ENCODE measurements at regions not wholly inside any gene's neighbourhood (a gene's known extent, or its start where the extent isn't known, plus 50 kb on each side); places are given as distances from the start of the nearest gene placed in this dataset.

- no peak overlapping the region for H3K4me3 ChIP-seq (replicated peaks in 1 of 2; ENCODE audit: low read depth in 2 of 2, low read length in 2 of 2)
- no peak for DNase-seq (ENCODE audit: low read depth in 2 of 2)
- TF ChIP-seq CTCF (IDR thresholded peaks at IDR 0.05; ENCODE audit: low read depth, low read length) = no peak
These were observed 693.2 kb upstream of the SLC8A1 start for GRCh38 chr2:41145066-41145465.

GRCh38 chr2:41149054-41149453 lies 697.2 kb upstream of the SLC8A1 start:
- H3K4me3 ChIP-seq (replicated peaks in 1 of 2; ENCODE audit: low read depth in 2 of 2, low read length in 2 of 2) = no peak overlapping the region
- DNase-seq (ENCODE audit: low read depth in 2 of 2) = no peak
- no peak for TF ChIP-seq CTCF (IDR thresholded peaks at IDR 0.05; ENCODE audit: low read depth, low read length)

GRCh38 chr2:41151746-41152145 lies 699.9 kb upstream of the SLC8A1 start:
- peak in 1 of 2 donors; percentile 55 for DNase-seq (ENCODE audit: low read depth in 2 of 2)
- H3K4me3 ChIP-seq (replicated peaks in 1 of 2; ENCODE audit: low read depth in 2 of 2, low read length in 2 of 2) = no peak overlapping the region
- no peak for TF ChIP-seq CTCF (IDR thresholded peaks at IDR 0.05; ENCODE audit: low read depth, low read length)

GRCh38 chr2:41152318-41152717 lies 700.4 kb upstream of the SLC8A1 start:
- H3K4me3 ChIP-seq (replicated peaks in 1 of 2; ENCODE audit: low read depth in 2 of 2, low read length in 2 of 2) = no peak overlapping the region
- TF ChIP-seq CTCF (IDR thresholded peaks at IDR 0.05; ENCODE audit: low read depth, low read length) = no peak
- DNase-seq (ENCODE audit: low read depth in 2 of 2) = no peak

GRCh38 chr2:41160439-41160838 lies 708.5 kb upstream of the SLC8A1 start:
- no peak overlapping the region for H3K4me3 ChIP-seq (replicated peaks in 1 of 2; ENCODE audit: low read depth in 2 of 2, low read length in 2 of 2)
- TF ChIP-seq CTCF (IDR thresholded peaks at IDR 0.05; ENCODE audit: low read depth, low read length) = no peak
- peak in 1 of 2 donors; percentile 7 for DNase-seq (ENCODE audit: low read depth in 2 of 2)

GRCh38 chr2:41167014-41167413 lies 715.1 kb upstream of the SLC8A1 start:
- TF ChIP-seq CTCF (IDR thresholded peaks at IDR 0.05; ENCODE audit: low read depth, low read length) = no peak
- H3K4me3 ChIP-seq (replicated peaks in 1 of 2; ENCODE audit: low read depth in 2 of 2, low read length in 2 of 2) = no peak overlapping the region
- no peak for DNase-seq (ENCODE audit: low read depth in 2 of 2)

- TF ChIP-seq CTCF (IDR thresholded peaks at IDR 0.05; ENCODE audit: low read depth, low read length) = no peak
- no peak for DNase-seq (ENCODE audit: low read depth in 2 of 2)
- H3K4me3 ChIP-seq (replicated peaks in 1 of 2; ENCODE audit: low read depth in 2 of 2, low read length in 2 of 2) = no peak overlapping the region
These were observed 717.9 kb upstream of the SLC8A1 start for GRCh38 chr2:41169744-41170143.

Data from cardiac fibroblast (primary cell).